ENCODE measurements at regions not wholly inside any gene's neighbourhood (a gene's known extent, or its start where the extent isn't known, plus 50 kb on each side); places are given as distances from the start of the nearest gene placed in this dataset.
A peak's percentile ranks its signal among the peaks of the same experiment; 100 is the strongest.

DNA sequence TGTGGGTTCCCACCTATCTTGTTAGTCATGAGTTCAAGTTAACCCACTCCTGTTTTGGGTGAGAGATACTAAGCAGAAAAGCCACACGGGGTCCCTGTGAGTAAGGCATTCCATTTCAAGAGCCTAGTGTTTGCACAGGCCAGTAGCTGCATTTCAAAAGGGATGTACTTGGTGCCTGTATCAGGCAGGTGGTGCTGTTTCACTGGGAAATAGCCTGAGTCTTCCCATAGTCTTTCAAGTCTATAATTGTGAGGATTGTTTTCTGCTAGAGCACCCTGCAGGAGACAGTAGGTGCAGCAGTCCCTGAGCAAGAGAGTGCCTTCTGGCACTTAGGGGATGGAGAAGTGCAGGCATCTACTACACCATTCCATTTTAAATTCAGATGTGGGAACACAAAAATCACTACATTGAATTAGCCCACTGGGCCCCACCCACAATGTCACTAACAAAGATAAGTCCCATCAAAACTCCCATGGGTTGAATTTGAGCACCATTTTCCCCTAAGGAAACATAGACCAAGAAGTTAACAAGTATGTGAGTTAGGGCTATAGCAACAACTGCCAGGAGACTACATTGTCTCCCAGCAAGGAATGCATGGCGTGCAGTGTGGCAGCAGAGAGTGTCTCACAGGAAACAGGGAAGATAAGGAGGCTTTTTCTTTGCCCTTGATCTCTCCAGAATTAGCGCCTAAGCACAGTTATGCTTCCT is 263.2 kb downstream of the COX7C start:
- peak; percentile 10 to 11 for DNase-seq

- DNase-seq: no peak
Observed at GRCh38 chr5:86881493-86882090, 263.9 kb downstream of the COX7C start.

DNA sequence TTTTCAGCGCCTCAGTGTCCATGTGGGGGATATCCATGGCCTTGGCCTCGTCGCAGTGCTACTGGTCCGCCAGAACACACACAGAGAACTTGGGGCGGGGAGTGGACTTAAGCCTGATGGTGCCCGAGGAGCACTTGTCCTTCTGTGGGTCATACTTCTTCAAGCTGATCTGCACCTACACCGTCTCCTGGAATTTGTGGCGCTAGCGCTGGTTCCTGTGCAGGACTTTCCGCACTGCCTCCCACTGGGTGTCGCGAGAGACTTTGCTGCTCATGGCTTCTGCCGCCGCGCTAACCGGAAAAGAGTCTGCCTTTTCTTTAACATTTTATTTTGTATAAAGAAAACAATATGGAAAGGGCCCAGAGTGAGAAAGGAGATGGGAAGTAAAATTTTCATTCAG is 266.9 kb downstream of the COX7C start:
- DNase-seq: no peak

GRCh38 chr5:86885011-86885410 is 267.3 kb downstream of the COX7C start:
- DNase-seq: no peak

GRCh38 chr5:86885489-86886230 is 267.9 kb downstream of the COX7C start:
- no peak for DNase-seq

GRCh38 chr5:86890375-86890774 is 272.6 kb downstream of the COX7C start:
- no peak for DNase-seq

DNA sequence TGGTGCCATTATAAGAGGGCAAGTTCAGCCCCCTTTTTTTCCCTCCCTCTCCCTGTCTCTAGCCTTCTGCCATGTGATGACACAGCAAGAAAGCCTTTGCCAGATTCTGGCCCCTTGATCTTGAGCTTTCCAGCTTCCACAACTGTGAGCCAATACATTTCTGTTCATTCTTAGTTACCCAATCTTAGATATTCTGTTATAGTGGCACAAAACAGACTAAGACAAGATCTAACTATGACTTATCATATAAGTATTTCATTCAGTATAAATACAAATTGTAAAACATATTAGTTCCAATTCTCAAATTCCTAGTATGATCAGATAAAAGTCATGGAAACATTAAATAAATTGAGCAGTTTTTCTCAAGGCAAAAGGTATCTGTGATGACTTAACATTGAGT is 276.3 kb downstream of the COX7C start:
- DNase-seq: no peak

- DNase-seq: no peak
Observed at GRCh38 chr5:86896916-86897315, 279.2 kb downstream of the COX7C start.

DNA sequence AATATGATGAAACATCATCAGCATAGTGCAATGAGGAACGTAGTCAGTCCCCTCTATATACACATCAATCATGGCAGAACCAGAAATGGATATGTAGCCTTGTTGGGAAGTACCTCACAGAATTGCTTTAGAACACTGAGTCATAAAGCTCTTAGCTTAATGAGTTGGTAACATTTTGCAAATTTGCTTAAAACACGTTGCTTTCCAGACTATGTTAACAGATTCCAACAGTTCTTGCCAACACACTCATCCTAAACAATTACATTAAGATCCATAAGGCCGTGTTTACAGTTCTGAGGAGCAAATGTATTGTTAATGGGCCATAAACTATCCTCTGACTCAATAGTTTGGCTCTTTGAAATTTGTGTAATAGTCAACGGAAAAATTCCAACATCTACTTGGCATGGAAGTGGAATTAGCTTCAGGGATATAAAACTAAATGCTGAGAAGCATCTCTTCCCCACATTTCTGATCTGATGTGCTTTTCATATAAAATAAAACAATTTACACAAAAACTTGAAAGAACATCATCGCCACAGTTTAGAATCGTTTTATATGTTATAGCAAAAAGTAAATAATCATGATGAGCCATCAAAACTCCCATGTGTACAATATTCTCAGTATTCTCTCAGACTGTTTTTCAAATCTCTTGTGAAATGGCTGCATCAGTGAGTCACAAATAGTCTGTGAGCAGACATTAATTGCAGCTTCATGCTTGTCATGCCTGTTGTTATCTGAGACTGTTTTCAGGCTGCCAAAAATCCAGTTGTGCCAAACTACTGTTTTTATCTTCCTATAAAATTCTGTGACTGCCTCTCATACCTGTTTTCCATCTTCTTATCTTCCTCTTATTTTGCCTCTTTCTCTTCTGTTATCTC is 291.9 kb downstream of the COX7C start:
- DNase-seq: no peak

DNA sequence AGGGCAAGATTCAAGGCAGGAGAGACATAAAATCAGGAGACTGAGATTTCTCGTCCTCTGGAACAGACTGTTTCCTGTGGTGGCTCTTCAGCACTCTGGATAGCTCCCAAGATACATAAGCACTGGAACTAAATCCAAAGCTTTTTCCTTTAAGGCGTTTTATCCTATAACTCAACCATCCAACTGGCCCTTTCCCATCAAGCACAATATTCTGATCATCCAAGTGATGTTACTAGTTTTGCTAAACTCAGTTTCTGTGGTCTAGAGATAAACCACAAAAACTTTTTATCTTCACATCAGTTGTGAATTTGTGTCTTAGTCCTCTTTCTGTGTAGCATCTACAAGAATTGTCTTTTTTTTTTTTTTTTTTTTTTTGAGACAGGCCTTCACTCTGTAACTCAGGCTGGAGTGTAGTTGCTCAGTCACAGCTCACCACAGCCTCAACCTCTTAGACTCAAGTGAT is 299.4 kb downstream of the COX7C start:
- DNase-seq: no peak

GRCh38 chr5:86918246-86918645 is 300.5 kb downstream of the COX7C start:
- DNase-seq: no peak

GRCh38 chr5:86926033-86926432 is 308.3 kb downstream of the COX7C start:
- no peak for DNase-seq

DNA sequence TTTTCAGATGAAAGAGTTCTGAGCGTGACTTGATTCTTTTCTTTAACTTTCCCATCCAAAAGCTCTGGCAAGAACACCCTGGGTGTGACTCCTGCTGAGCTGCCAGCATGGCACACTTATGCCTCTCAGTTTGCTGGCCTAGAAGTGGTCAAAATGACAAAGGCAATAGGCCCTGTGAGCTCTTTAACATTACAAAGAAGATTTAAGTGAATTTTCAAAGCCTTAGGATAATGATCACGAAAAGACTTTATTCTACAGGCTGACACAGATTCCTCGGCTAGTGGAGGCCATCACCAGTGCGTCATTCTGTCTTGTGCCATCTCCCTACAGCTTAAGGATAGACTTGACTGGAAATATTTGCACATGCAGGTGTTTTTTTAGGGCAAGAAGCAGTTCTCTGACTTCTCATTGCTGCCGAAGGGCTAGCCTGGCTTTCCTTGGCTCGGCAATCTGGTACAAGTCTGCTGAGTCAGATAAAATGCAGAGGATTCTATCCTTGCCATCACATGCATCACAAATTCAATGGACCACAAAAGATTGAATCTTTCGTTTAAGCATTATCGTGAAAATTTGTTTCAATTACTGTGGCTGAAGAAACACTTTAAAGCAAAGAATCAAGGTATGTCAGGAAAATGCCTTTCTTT is 311.5 kb downstream of the COX7C start:
- no peak for DNase-seq

GRCh38 chr5:86951761-86952160 is 315.9 kb upstream of the RASA1 start:
- DNase-seq: no peak

DNA sequence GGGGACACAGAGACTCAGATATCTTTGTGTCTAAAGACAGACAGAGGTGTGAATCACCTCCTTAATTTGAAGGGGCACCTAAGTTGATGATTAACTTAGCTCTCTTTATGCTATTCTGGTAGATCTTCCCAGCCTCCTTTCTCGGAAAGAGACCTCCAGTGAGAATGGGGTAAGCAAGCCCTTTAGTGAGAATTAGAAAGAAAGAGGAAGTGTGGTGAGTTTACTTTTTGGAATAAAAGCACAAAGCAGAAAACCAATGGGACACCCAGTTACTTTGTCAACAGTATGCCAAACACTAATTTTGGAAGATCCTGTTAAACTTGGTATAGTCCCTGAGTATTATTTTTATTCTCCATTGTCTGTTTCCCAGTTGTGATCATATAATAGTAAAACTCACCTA is 302.8 kb upstream of the RASA1 start:
- DNase-seq: no peak

DNA sequence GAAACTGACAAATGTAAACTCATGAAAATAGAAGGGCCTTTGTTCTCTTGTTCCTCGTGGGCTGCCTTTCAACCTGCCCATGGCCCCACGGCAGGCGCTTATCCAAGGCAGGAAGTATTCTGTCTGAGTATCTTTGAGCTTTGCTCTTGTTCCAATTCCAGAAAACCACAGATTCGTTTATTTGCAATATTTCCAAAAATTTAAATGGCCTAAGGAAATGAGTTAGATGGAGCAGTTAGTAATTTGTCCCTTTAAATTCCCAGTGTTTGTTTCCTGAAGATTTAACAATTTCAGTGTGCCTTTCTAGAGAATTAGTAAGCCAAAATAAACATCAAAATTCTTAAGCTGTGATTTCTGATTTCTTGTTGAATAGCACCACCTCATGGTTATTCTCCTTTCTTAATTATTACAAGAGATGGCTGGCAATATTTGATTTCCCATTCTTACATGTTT is 299.4 kb upstream of the RASA1 start:
- no peak for DNase-seq

DNA sequence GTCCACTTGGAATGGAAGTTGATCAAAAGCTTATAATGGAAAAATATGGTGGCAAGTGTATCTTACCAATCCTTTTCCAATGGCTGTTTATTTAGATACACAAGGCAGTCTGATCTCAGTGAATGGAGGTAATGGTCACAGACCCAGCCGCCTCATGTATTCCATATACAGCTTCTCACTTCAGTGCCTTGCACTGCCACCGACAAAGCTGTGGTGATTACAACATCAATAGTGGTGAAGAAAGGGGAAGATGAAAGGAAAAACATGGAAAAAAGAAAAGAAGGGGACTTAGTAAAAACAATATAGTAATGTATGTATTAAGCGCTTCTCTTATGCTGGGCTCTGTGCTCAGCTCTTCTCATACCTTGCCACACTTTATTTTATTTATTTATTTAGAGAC is 297.3 kb upstream of the RASA1 start:
- no peak for DNase-seq

GRCh38 chr5:86971034-86971571 is 296.6 kb upstream of the RASA1 start:
- no peak for DNase-seq

DNA sequence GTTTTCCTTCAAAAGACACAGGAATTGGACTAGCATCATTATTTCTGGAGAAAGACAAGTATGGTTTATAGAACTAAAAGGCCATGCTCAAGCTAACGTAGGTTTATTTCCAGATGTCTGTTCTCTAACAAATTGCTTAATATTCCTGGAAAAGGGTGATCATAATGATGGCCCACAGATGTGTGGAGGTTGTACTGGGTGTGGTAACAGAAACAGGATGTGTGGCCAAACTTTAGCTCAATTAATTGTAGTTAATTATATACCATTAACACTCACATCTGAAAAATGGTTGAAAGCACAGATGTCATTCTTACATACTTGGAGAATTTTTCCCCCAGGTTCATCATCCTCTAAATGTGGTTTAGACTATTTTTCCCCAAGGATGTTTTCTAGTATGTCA is 292.7 kb upstream of the RASA1 start:
- DNase-seq: no peak

DNA sequence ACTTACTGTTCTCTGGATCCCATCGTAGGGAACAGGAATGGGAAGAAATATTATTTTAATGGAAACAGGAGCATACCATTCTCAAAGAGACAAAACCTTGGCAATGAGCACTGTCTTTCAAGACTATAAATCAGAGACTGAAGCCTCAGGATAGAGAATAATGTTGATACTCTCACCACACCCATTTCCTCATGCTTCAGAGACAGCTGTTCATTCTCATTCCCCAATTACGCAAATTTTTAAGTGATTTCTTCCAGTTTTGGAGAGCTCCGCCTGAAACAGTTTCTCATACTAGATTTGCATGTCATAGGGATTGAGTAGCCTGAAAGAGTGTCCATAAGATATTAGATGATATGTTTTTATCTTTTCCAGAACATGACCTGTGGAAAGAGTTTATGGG is 290.5 kb upstream of the RASA1 start:
- DNase-seq: no peak

GRCh38 chr5:86977808-86978207 is 289.9 kb upstream of the RASA1 start:
- DNase-seq: no peak

DNA sequence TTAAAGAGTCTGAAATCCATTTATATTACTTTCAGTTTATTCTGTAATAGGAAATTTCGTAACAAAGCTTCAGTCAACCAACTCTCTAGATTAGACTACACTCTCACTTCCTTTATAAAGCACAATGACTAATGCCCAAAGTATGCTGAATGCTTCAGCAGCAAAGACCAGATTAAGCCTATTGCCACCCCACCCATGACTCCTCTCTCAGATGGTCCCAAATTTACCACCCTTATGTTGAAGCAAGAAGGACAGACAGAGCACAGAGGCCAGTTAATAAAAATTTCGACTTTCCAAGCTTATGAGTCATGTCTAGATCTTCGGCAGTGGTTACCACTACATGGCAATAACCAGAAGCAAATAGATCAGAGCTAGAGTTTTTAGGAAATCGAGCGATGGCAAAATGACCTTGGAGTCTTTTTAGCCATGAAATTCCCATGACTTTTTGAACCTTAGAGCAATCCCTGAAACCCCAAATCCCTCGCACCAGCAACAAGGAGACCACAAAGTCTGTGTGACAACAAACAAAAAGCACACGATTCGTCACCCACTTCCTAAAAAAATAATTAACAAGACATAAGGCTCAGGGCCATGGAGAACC is 287.8 kb upstream of the RASA1 start:
- no peak for DNase-seq

Data from stimulated activated CD4-positive, alpha-beta T cell treated with anti-CD3 and anti-CD28 coated beads, Interleukin-2, amount 100 ng/mL, for 48 hours (primary cell).